ENCODE measurements at regions not wholly inside any gene's neighbourhood (a gene's known extent, or its start where the extent isn't known, plus 50 kb on each side); places are given as distances from the start of the nearest gene placed in this dataset.

- DNase-seq (ENCODE audit: low read depth), result no peak
These were observed 74.4 kb upstream of the ARHGAP32 start for GRCh38 chr11:129266536-129266935.

- DNase-seq (ENCODE audit: low read depth), result no peak
These were observed 73.1 kb upstream of the ARHGAP32 start for GRCh38 chr11:129265125-129265788.

- DNase-seq (ENCODE audit: low read depth), result no peak
These were observed 72.0 kb upstream of the ARHGAP32 start for GRCh38 chr11:129264114-129264513.

- no peak for DNase-seq (ENCODE audit: low read depth)
These were observed 68.6 kb upstream of the ARHGAP32 start for GRCh38 chr11:129260750-129261149.

GRCh38 chr11:129259931-129260348, 67.8 kb upstream of the ARHGAP32 start:
- DNase-seq (ENCODE audit: low read depth), result peak; percentile 54

GRCh38 chr11:129258205-129258604, 66.1 kb upstream of the ARHGAP32 start:
- no peak for DNase-seq (ENCODE audit: low read depth)

GRCh38 chr11:129257512-129257911, 65.4 kb upstream of the ARHGAP32 start:
- DNase-seq (ENCODE audit: low read depth), result no peak

- no peak for DNase-seq (ENCODE audit: low read depth)
These were observed 60.5 kb upstream of the ARHGAP32 start for GRCh38 chr11:129252621-129253020.

DNA sequence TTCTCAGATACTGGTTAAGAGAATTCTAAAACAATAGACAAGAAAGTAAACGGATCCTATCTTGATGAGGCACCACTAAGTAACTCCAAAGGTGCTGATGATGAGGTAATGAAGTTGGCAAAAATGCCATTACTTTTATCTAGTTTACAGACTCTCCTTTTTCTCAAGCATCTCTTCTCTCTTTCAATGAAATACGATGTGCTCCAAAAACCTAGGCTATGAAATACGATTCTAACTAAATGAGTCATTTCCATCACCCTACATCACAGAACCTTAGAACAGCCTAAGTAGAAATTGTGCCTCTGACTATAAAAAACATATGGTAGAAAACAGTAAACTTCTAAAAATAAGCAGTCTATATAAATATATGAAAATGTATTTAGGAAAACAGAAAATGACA, 58.9 kb upstream of the ARHGAP32 start:
- DNase-seq (ENCODE audit: low read depth), result peak; percentile 52

GRCh38 chr11:129249923-129250322, 57.8 kb upstream of the ARHGAP32 start:
- DNase-seq (ENCODE audit: low read depth), result peak; percentile 55

- peak; percentile 90 for DNase-seq (ENCODE audit: low read depth)
These were observed 57.2 kb upstream of the ARHGAP32 start for GRCh38 chr11:129249351-129249750.

GRCh38 chr11:129248618-129249017, 56.5 kb upstream of the ARHGAP32 start:
- DNase-seq (ENCODE audit: low read depth), result peak; percentile 80

DNA sequence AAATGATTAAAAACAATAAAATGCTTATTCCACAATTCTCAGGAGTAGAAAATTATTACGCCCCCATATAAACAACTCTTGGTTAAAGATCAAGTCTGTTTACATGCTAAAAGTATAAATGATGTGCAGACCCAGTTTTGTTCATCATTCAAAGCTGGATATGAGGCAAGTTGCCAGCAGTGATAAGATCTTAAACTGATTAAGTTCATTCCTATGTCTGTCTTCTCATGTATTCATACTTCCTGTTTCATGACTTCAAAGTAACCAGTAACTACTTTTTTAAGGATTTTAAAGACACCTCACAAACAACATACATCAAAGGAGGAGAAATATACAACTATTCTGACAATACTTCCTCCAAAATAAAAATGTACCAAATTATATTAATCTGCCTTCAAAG, 55.0 kb upstream of the ARHGAP32 start:
- peak; percentile 82 for DNase-seq (ENCODE audit: low read depth)

DNA sequence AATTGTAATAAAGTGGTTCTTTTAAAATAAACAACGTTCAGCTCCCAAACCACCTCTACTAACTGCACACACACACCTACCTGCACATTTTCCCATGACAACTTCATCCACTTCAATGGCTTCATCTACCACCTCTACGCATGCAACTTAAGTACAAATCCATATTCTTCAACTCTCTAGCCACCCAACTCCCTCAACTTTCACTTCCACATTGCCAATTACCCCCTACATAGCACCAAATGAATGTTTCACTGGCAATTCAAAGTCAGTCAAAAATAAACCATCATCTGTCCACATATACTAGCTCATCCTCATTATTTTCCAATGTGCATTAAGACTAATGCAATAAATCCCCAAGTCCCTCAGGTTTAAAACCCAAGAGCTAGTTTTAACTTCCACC, 50.7 kb upstream of the ARHGAP32 start:
- DNase-seq (ENCODE audit: low read depth), result no peak
